SK-N-SH (cell line): ENCODE measurements at regions not wholly inside any gene's neighbourhood (a gene's known extent, or its start where the extent isn't known, plus 50 kb on each side); places are given as distances from the start of the nearest gene placed in this dataset.

Experiments
- CTCF ChIA-PET: fragments of 300-600, 350-600 bp; formaldehyde crosslinking; extraction: SDS; loops from one replicate; lab custom pipeline; 2021; lab: Yijun Ruan, JAX
- POLR2A ChIA-PET: fragments of 350-600 bp; sonication (Branson Sonifier 250); formaldehyde crosslinking; extraction: SDS; loops from one replicate; lab custom pipeline; 2020; ENCODE audit warnings: antibody characterized with exemption, inconsistent platforms; lab: Yijun Ruan, JAX
- DNase-seq: peaks from one replicate; pipeline ENCODE4 v3.0.0; 2012
- H2AFZ ChIP-seq: fragments of 200-600 bp; sonication (generic); 2 replicates; pipeline ENCODE4 v1.8.1; 2016; ENCODE audit warnings: antibody characterized with exemption, mild to moderate bottlenecking, low read depth
- H3F3A ChIP-seq: fragments of 200-600 bp; sonication (generic); replicated peaks from 2 replicates; pipeline ENCODE3; 2016; ENCODE audit warnings: antibody characterized with exemption, mild to moderate bottlenecking; ENCODE audit not compliant: insufficient read depth
- H3K27ac ChIP-seq, 2 experiments: fragments of 200-500 bp in 1 of 2; fragments of 200-600 bp in 1 of 2; sonication (Bioruptor generic) in 1 of 2; sonication (generic), shearing (Covaris generic) in 1 of 2; 2 replicates each; pipeline versions ENCODE4 v1.5.1 to v1.6.1; 2014 to 2016; ENCODE audit warnings: low read depth in 2 of 2, inconsistent platforms in 1 of 2, low read length in 1 of 2, mild to moderate bottlenecking in 1 of 2, mixed read lengths in 1 of 2
- H3K27me3 ChIP-seq: fragments of 200-600 bp; sonication (generic), shearing (Covaris generic); 2 replicates; pipeline ENCODE4 v1.6.1; 2016; ENCODE audit warnings: mixed run types; ENCODE audit not compliant: insufficient read depth
- H3K36me3 ChIP-seq, 2 experiments: fragments of 200-500 bp in 1 of 2; fragments of 200-600 bp in 1 of 2; sonication (Bioruptor generic) in 1 of 2; sonication (generic) in 1 of 2; replicated peaks in 1 of 2; 2 replicates each; pipeline versions ENCODE3 to v1.5.1; 2014 to 2016; ENCODE audit warnings: low read length in 1 of 2, mild to moderate bottlenecking in 1 of 2; ENCODE audit not compliant: insufficient read depth in 2 of 2, control insufficient read depth in 1 of 2
- H3K4me1 ChIP-seq, 2 experiments: fragments of 200-500 bp in 1 of 2; fragments of 200-600 bp in 1 of 2; sonication (Bioruptor generic) in 1 of 2; sonication (generic), shearing (Covaris generic) in 1 of 2; 2 replicates each; pipeline versions ENCODE4 v1.5.1 to v1.6.1; 2014 to 2016; ENCODE audit warnings: low read depth in 1 of 2, low read length in 1 of 2, mixed run types in 1 of 2; ENCODE audit not compliant: insufficient read depth in 2 of 2, control insufficient read depth in 1 of 2
- H3K4me2 ChIP-seq: fragments of 200-600 bp; sonication (generic), shearing (Covaris generic); 2 replicates; pipeline ENCODE4 v1.6.1; 2017; ENCODE audit warnings: mixed run types
- H3K4me3 ChIP-seq, 2 experiments: fragments of 200-500 bp in 1 of 2; fragments of 200-600 bp in 1 of 2; sonication (Bioruptor generic) in 1 of 2; sonication (generic), shearing (Covaris generic) in 1 of 2; 2 replicates each; pipeline versions ENCODE4 v1.5.1 to v1.8.1; 2014 to 2016; ENCODE audit warnings: low read depth in 2 of 2, inconsistent platforms in 1 of 2, low read length in 1 of 2, mild to moderate bottlenecking in 1 of 2, mixed read lengths in 1 of 2, moderate library complexity in 1 of 2
- H3K79me2 ChIP-seq: fragments of 200-600 bp; sonication (generic); 2 replicates; pipeline ENCODE4 v1.8.1; 2017; ENCODE audit warnings: mild to moderate bottlenecking; ENCODE audit not compliant: insufficient read depth
- H3K9ac ChIP-seq: fragments of 200-600 bp; sonication (generic); 2 replicates; pipeline ENCODE4 v1.6.1; 2017; ENCODE audit warnings: mixed run types
- H3K9me2 ChIP-seq: fragments of 200-600 bp; sonication (generic); 2 replicates; pipeline ENCODE4 v1.6.1; 2017; ENCODE audit warnings: mixed run types
- H3K9me3 ChIP-seq: fragments of 200-600 bp; sonication (generic); 2 replicates; pipeline ENCODE4 v1.6.1; 2017; ENCODE audit warnings: mixed run types, mild to moderate bottlenecking, moderate library complexity
- H4K20me1 ChIP-seq: fragments of 200-600 bp; sonication (generic); 2 replicates; pipeline ENCODE4 v1.6.1; 2017; ENCODE audit warnings: mild to moderate bottlenecking, mixed run types; ENCODE audit not compliant: insufficient read depth
- CHD2 ChIP-seq: fragments of 150-350 bp; IDR thresholded peaks from 2 replicates; pipeline ENCODE4 v1.6.1; 2018; ENCODE audit warnings: low read length; ENCODE audit not compliant: partially characterized antibody
- EZH2phosphoT487 ChIP-seq: fragments of 200-600 bp; sonication (generic); IDR thresholded peaks from 2 replicates; pipeline ENCODE4 v1.6.1; 2017; ENCODE audit warnings: low read depth, mixed run types, mild to moderate bottlenecking, antibody characterized with exemption, moderate library complexity, borderline replicate concordance
- FOSL2 ChIP-seq: IDR thresholded peaks from 2 replicates; pipeline ENCODE4 v1.4.0; 2012; ENCODE audit warnings: low read depth, mild to moderate bottlenecking, moderate library complexity, borderline replicate concordance
- FOXJ3 ChIP-seq: sonication (generic); formaldehyde crosslinking; IDR thresholded peaks from 2 replicates; pipeline ENCODE4 v1.5.1; 2020; ENCODE audit warnings: mild to moderate bottlenecking, missing genetic modification reagents
- GABPA ChIP-seq: IDR thresholded peaks from 2 replicates; pipeline ENCODE4 v1.4.0; 2012; ENCODE audit warnings: low read depth, mild to moderate bottlenecking
- MEF2A ChIP-seq: IDR thresholded peaks from 2 replicates; pipeline ENCODE4 v1.4.0; 2012; ENCODE audit warnings: low read depth, borderline replicate concordance
- MXI1 ChIP-seq: IDR thresholded peaks from 2 replicates; pipeline ENCODE4 v1.6.1; 2012; ENCODE audit warnings: mild to moderate bottlenecking, low read depth, low read length, improper control_type of control experiment
- NRF1 ChIP-seq: IDR thresholded peaks from 2 replicates; pipeline ENCODE4 v1.6.1; 2012; ENCODE audit warnings: low read depth, mild to moderate bottlenecking, low read length
- SMC3 ChIP-seq: IDR thresholded peaks from 2 replicates; pipeline ENCODE4 v1.6.1; 2012; ENCODE audit warnings: low read depth, low read length, improper control_type of control experiment
- TCF12 ChIP-seq: IDR thresholded peaks from 2 replicates; pipeline ENCODE4 v1.4.0; 2012
- TEAD4 ChIP-seq: IDR thresholded peaks from 2 replicates; pipeline ENCODE4 v1.4.0; 2012; ENCODE audit warnings: mild to moderate bottlenecking, borderline replicate concordance; ENCODE audit not compliant: insufficient read depth
- YY1 ChIP-seq: IDR thresholded peaks from 2 replicates; pipeline ENCODE4 v1.4.0; 2012; ENCODE audit warnings: low read depth, mild to moderate bottlenecking
- WGBS: methylation state at CpG from one replicate; pipeline ENCODE4 v1.1.6; 2017; ENCODE audit warnings: low lambda C conversion rate; 5-methylcytosine and 5-hydroxymethylcytosine counted together
- TF ChIP-seq, protein P1 (sequence below): IDR thresholded peaks from 2 replicates; pipeline ENCODE4; 2012
- TF ChIP-seq, protein P2 (sequence below): IDR thresholded peaks from 2 replicates; pipeline ENCODE4 v1.4.0; 2012; ENCODE audit warnings: low read depth, borderline replicate concordance
- TF ChIP-seq, protein P3 (sequence below): IDR thresholded peaks from 2 replicates; pipeline ENCODE4 v1.4.0; 2012; ENCODE audit warnings: low read depth
- TF ChIP-seq, protein P4 (sequence below): fragments of 150-350 bp; IDR thresholded peaks from 2 replicates; pipeline ENCODE4 v1.6.1; 2016; ENCODE audit warnings: mild to moderate bottlenecking, low read depth, low read length

DNA sequence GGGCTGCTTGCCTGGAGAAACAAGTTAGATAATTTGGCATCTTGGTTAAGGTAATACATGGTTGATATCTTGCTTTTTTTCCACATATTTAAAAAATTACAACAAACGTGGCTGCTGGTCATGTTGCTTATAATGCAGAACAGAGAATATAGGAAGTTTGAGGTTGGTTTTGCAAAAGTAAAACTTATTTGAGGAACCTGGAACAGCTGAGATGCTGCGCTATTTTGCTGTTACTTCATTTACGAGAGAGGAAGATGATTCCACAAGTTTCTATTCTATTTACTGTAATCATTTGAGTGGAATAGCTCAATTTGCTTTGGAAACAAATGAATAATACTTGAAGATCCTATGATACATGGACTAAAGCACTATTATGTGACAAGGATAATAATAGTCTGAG, 118.9 kb downstream of the TMA16 start:
- Histone ChIP-seq H3K9me3 (no peaks in the 10 kb centered on the region), H3F3A (no peaks in the 10 kb centered on the region), H3K79me2 (no peaks in the 10 kb centered on the region), H2AFZ (no peak overlapping the region), H3K4me2 (no peak overlapping the region), H3K36me3 (no peaks in the 10 kb centered on the region), H4K20me1 (no peaks in the 10 kb centered on the region), H3K27me3 (no peaks in the 10 kb centered on the region), H3K9me2 (no peaks in the 10 kb centered on the region), H3K4me1 (no peaks in the 10 kb centered on the region), H3K4me3 (no peak overlapping the region), H3K27ac (no peak overlapping the region), H3K9ac (no peak overlapping the region)
- no peak for TF ChIP-seq CHD2
- no peak for TF ChIP-seq EZH2phosphoT487
- TF ChIP-seq NRF1, result no peak
- TF ChIP-seq, protein P1, sequence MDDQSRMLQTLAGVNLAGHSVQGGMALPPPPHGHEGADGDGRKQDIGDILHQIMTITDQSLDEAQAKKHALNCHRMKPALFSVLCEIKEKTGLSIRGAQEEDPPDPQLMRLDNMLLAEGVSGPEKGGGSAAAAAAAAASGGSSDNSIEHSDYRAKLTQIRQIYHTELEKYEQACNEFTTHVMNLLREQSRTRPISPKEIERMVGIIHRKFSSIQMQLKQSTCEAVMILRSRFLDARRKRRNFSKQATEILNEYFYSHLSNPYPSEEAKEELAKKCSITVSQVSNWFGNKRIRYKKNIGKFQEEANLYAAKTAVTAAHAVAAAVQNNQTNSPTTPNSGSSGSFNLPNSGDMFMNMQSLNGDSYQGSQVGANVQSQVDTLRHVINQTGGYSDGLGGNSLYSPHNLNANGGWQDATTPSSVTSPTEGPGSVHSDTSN, result no peak
- TF ChIP-seq FOXJ3 (CRISPR knock-in tag), result no peak
- TF ChIP-seq MEF2A, result no peak
- no peak for TF ChIP-seq FOSL2
- no peak for TF ChIP-seq TCF12
- TF ChIP-seq, protein P2, sequence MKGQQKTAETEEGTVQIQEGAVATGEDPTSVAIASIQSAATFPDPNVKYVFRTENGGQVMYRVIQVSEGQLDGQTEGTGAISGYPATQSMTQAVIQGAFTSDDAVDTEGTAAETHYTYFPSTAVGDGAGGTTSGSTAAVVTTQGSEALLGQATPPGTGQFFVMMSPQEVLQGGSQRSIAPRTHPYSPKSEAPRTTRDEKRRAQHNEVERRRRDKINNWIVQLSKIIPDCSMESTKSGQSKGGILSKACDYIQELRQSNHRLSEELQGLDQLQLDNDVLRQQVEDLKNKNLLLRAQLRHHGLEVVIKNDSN, result no peak
- TF ChIP-seq, protein P3, sequence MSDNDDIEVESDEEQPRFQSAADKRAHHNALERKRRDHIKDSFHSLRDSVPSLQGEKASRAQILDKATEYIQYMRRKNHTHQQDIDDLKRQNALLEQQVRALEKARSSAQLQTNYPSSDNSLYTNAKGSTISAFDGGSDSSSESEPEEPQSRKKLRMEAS, result no peak
- TF ChIP-seq GABPA, result no peak
- TF ChIP-seq, protein P4, sequence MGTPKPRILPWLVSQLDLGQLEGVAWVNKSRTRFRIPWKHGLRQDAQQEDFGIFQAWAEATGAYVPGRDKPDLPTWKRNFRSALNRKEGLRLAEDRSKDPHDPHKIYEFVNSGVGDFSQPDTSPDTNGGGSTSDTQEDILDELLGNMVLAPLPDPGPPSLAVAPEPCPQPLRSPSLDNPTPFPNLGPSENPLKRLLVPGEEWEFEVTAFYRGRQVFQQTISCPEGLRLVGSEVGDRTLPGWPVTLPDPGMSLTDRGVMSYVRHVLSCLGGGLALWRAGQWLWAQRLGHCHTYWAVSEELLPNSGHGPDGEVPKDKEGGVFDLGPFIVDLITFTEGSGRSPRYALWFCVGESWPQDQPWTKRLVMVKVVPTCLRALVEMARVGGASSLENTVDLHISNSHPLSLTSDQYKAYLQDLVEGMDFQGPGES, result no peak
- no peak for TF ChIP-seq SMC3
- no peak for TF ChIP-seq YY1
- no peak for TF ChIP-seq TEAD4
- no peak for TF ChIP-seq MXI1
- POLR2A ChIA-PET, result no interaction called here
- CTCF ChIA-PET, result no interaction called here
- 3% methylated on average over 3 of the region's 3 CpGs for WGBS
- DNase-seq, result no peak

DNA sequence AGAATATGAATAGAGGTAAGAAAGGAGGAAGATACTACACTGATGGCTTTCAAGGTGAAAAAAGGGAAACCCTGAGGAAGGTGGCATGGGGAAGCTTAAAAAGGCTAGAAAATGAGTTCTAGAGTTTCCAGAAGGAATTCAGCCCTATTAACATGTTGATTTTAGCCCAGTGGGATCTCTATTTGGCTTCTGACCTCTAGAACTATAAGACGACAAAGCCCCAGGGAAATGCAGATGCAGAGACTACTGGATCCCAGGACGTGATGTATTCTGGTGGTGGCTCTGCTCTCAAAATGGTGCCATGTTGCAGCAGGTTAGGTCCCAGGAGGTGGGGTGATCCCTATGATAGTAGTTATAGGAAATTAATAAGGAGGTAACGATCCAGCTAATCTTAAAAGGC, 120.4 kb downstream of the TMA16 start:
- H3K4me1 ChIP-seq, result no peaks in the 10 kb centered on the region
- H3K36me3 ChIP-seq, result no peaks in the 10 kb centered on the region
- H3K79me2 ChIP-seq, result no peaks in the 10 kb centered on the region
- H4K20me1 ChIP-seq, result no peaks in the 10 kb centered on the region
- ChIA-PET CTCF (no interaction called here), POLR2A (no interaction called here)
- H3K27ac ChIP-seq, result no peak overlapping the region
- H3F3A ChIP-seq, result no peaks in the 10 kb centered on the region
- 18% methylated on average over 3 of the region's 3 CpGs for WGBS
- no peak overlapping the region for H3K9ac ChIP-seq
- H3K4me2 ChIP-seq, result no peak overlapping the region
- no peak for TF ChIP-seq SMC3
- no peak for DNase-seq
- H2AFZ ChIP-seq, result no peak overlapping the region
- H3K27me3 ChIP-seq, result no peaks in the 10 kb centered on the region
- no peaks in the 10 kb centered on the region for H3K9me3 ChIP-seq
- no peaks in the 10 kb centered on the region for H3K9me2 ChIP-seq
- H3K4me3 ChIP-seq, result no peak overlapping the region
